Upper lobe of left lung (tissue), 4 donors: ENCODE measurements at regions not wholly inside any gene's neighbourhood (a gene's known extent, or its start where the extent isn't known, plus 50 kb on each side); places are given as distances from the start of the nearest gene placed in this dataset.

Experiments
- POLR2A ChIP-seq, 4 donors: fragments of 450-650 bp; IDR thresholded peaks; one replicate each; pipeline ENCODE4 v1.5.1; 2016 to 2017; ENCODE audit warnings: antibody characterized with exemption in 4 of 4, mild to moderate bottlenecking in 2 of 4
- TF ChIP-seq, protein P1 (sequence below), 6 experiments: fragments of 450-650 bp in 4 of 6; fragments of 200-600 bp in 2 of 6; sonication (generic) in 2 of 6; IDR thresholded peaks; one replicate each; pipeline ENCODE4 v1.5.1; 2016 to 2019; ENCODE audit warnings: antibody characterized with exemption in 6 of 6

DNA sequence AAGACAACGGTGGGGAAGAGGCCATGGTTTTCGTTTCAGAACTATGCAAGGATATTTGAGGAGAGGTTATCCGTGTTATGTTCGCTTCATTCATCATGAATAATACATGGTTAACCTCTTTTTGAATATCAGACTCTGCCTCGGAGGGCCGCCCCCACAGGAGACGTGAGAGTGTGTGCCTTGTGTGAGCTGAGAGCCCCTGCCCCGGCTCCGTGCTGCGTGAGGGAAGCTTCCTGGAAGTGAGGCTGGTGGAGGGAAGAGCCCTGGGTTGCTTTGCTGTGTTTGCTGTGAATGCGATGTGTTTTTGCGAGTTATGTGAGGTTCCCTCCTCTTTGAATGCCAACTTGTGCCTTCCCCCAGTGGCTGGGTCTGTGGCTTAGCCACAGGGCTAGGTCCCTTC is 146.0 kb upstream of the RTL1 start:
- TF ChIP-seq, protein P1, sequence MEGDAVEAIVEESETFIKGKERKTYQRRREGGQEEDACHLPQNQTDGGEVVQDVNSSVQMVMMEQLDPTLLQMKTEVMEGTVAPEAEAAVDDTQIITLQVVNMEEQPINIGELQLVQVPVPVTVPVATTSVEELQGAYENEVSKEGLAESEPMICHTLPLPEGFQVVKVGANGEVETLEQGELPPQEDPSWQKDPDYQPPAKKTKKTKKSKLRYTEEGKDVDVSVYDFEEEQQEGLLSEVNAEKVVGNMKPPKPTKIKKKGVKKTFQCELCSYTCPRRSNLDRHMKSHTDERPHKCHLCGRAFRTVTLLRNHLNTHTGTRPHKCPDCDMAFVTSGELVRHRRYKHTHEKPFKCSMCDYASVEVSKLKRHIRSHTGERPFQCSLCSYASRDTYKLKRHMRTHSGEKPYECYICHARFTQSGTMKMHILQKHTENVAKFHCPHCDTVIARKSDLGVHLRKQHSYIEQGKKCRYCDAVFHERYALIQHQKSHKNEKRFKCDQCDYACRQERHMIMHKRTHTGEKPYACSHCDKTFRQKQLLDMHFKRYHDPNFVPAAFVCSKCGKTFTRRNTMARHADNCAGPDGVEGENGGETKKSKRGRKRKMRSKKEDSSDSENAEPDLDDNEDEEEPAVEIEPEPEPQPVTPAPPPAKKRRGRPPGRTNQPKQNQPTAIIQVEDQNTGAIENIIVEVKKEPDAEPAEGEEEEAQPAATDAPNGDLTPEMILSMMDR (IDR thresholded peaks at IDR 0.05), result no peak
- no peak for TF ChIP-seq POLR2A (IDR thresholded peaks at IDR 0.05)
